IMR-90 (cell line): ENCODE measurements at regions not wholly inside any gene's neighbourhood (a gene's known extent, or its start where the extent isn't known, plus 50 kb on each side); places are given as distances from the start of the nearest gene placed in this dataset.
A peak's percentile ranks its signal among the peaks of the same experiment; 100 is the strongest.

Experiments used
- ATAC-seq: fragments of 200-7000 bp; cut with Tn5 transposase; 2 replicates; pipeline ENCODE4 v1.9.1; 2020; ENCODE audit warnings: low read depth, mild to moderate bottlenecking, moderate library complexity
- BruUV-seq: library from RNA; stranded (reverse); fragments of 400-500 nt; replicated peaks from 2 replicates; lab custom pipeline; 2021; lab: Mats Ljungman, UMichigan
- CTCF ChIA-PET: fragments of 300-600 bp; formaldehyde crosslinking; extraction: SDS; loops from one replicate; lab custom pipeline; 2021; ENCODE audit warnings: antibody characterized with exemption; lab: Yijun Ruan, JAX
- POLR2A ChIA-PET: fragments of 300-600 bp; sonication (Branson Sonifier 250); formaldehyde crosslinking; loops from one replicate; lab custom pipeline; 2022; ENCODE audit warnings: antibody characterized with exemption; ENCODE audit not compliant: unreplicated experiment; lab: Charles Lee
- DNase-seq: peaks from one replicate; pipeline ENCODE4 v3.0.0; 2013
- H2AFZ ChIP-seq: replicated peaks from 2 replicates; pipeline ENCODE3; 2013; ENCODE audit warnings: low read length, mild to moderate bottlenecking; ENCODE audit not compliant: poor library complexity
- H2AK5ac ChIP-seq: 2 replicates; pipeline ENCODE4 v1.6.1; 2013; ENCODE audit warnings: low read depth, low read length, inconsistent platforms
- H2AK9ac ChIP-seq: replicated peaks from 2 replicates; pipeline ENCODE3; 2013; ENCODE audit warnings: mild to moderate bottlenecking, low read depth, low read length, moderate library complexity; ENCODE audit not compliant: poor library complexity
- H2BK120ac ChIP-seq: 2 replicates; pipeline ENCODE4 v1.6.1; 2013; ENCODE audit warnings: low read depth, low read length, inconsistent platforms
- H2BK15ac ChIP-seq: 3 replicates; pipeline ENCODE4 v1.6.1; 2013; ENCODE audit warnings: low read depth, low read length, inconsistent platforms
- H2BK20ac ChIP-seq: 2 replicates; pipeline ENCODE4 v1.6.1; 2013; ENCODE audit warnings: low read depth, mild to moderate bottlenecking, inconsistent platforms, low read length, moderate library complexity
- H2BK5ac ChIP-seq: 2 replicates; pipeline ENCODE4 v1.6.1; 2013; ENCODE audit warnings: mild to moderate bottlenecking, low read depth, low read length, inconsistent platforms; ENCODE audit not compliant: poor library complexity, severe bottlenecking
- H3K14ac ChIP-seq: replicated peaks from 2 replicates; pipeline ENCODE4 v1.6.1; 2013; ENCODE audit warnings: low read depth, low read length, inconsistent platforms
- H3K18ac ChIP-seq: 2 replicates; pipeline ENCODE4 v1.6.1; 2013; ENCODE audit warnings: low read depth, low read length, control low read depth
- H3K23ac ChIP-seq: 2 replicates; pipeline ENCODE4 v1.6.1; 2013; ENCODE audit warnings: low read depth, low read length, inconsistent platforms
- H3K27ac ChIP-seq: 2 replicates; pipeline ENCODE4 v1.5.1; 2013; ENCODE audit warnings: mild to moderate bottlenecking, control low read depth, low read length; ENCODE audit not compliant: insufficient read depth
- H3K27me3 ChIP-seq: 2 replicates; pipeline ENCODE4 v1.6.1; 2013; ENCODE audit warnings: low read length; ENCODE audit not compliant: control insufficient read depth, insufficient read depth
- H3K36me3 ChIP-seq: 2 replicates; pipeline ENCODE4 v1.6.1; 2013; ENCODE audit warnings: low read length, mixed read lengths; ENCODE audit not compliant: control insufficient read depth, insufficient read depth
- H3K4ac ChIP-seq: 2 replicates; pipeline ENCODE4 v1.6.1; 2013; ENCODE audit warnings: low read depth, low read length, inconsistent platforms
- H3K4me1 ChIP-seq: 2 replicates; pipeline ENCODE4 v1.6.1; 2013; ENCODE audit warnings: low read length, mixed read lengths; ENCODE audit not compliant: control insufficient read depth, insufficient read depth
- H3K4me2 ChIP-seq: 2 replicates; pipeline ENCODE4 v1.6.1; 2013; ENCODE audit warnings: low read depth, mild to moderate bottlenecking, control low read depth, low read length, moderate library complexity
- H3K4me3 ChIP-seq: 2 replicates; pipeline ENCODE4 v1.5.1; 2013; ENCODE audit warnings: low read depth, mild to moderate bottlenecking, control low read depth, low read length, moderate library complexity; ENCODE audit not compliant: insufficient read depth
- H3K56ac ChIP-seq: 2 replicates; pipeline ENCODE4 v1.6.1; 2013; ENCODE audit warnings: low read length, inconsistent platforms; ENCODE audit not compliant: insufficient read depth; ENCODE audit errors: extremely low read depth
- H3K79me1 ChIP-seq, 2 experiments: 2 replicates each; pipeline ENCODE4 v1.6.1; 2013; ENCODE audit warnings: low read length in 2 of 2, inconsistent platforms in 1 of 2, low read depth in 1 of 2
- H3K9ac ChIP-seq: 2 replicates; pipeline ENCODE4 v1.6.1; 2013; ENCODE audit warnings: low read depth, low read length, control low read depth
- H3K9me1 ChIP-seq: 2 replicates; pipeline ENCODE4 v1.6.1; 2013; ENCODE audit warnings: low read length, inconsistent platforms; ENCODE audit not compliant: insufficient read depth
- H3K9me3 ChIP-seq: 2 replicates; pipeline ENCODE4 v1.6.1; 2013; ENCODE audit warnings: low read length; ENCODE audit not compliant: control insufficient read depth, insufficient read depth
- H4K20me1 ChIP-seq: 2 replicates; pipeline ENCODE4 v1.6.1; 2013; ENCODE audit warnings: low read length, inconsistent platforms; ENCODE audit not compliant: insufficient read depth
- H4K5ac ChIP-seq: 2 replicates; pipeline ENCODE4 v1.6.1; 2013; ENCODE audit warnings: mild to moderate bottlenecking, low read depth, low read length, control low read depth
- H4K8ac ChIP-seq, 2 experiments: 2 replicates each; pipeline ENCODE4 v1.6.1; 2013; ENCODE audit warnings: low read depth in 2 of 2, low read length in 2 of 2, control low read depth in 1 of 2, inconsistent platforms in 1 of 2
- H4K91ac ChIP-seq: 2 replicates; pipeline ENCODE4 v1.6.1; 2013; ENCODE audit warnings: low read depth, low read length, inconsistent platforms; ENCODE audit not compliant: insufficient read depth
- BHLHE40 ChIP-seq: fragments of 150-350 bp; IDR thresholded peaks from 2 replicates; pipeline ENCODE4 v1.6.1; 2016; ENCODE audit warnings: mild to moderate bottlenecking, low read depth, low read length
- MAFK ChIP-seq: IDR thresholded peaks from 2 replicates; pipeline ENCODE4 v1.6.1; 2012; ENCODE audit warnings: low read depth, low read length, improper control_type of control experiment
- WGBS, 2 experiments: methylation state at CpG; one replicate each; pipeline versions ENCODE4 v1.1.5 to v1.1.7; 2013; ENCODE audit warnings: missing lambda C conversion rate in 2 of 2; ENCODE audit not compliant: insufficient read length in 1 of 2; ENCODE audit errors: extremely low coverage in 2 of 2; 5-methylcytosine and 5-hydroxymethylcytosine counted together
- dilution Hi-C: fragments of 300-500 bp; cut with HindIII; formaldehyde crosslinking; loops from one replicate; pipeline ENCODE4 v1.14.3; 2018; ENCODE audit warnings: low sequenced_read_pairs; ENCODE audit not compliant: unreplicated experiment
- in situ Hi-C: fragments of 300-500 bp; cut with MboI; formaldehyde crosslinking; loops from 3 replicates; pipeline ENCODE4 v1.14.3; 2019; ENCODE audit warnings: low sequenced_read_pairs, inconsistent platforms, mixed read lengths
- intact Hi-C: fragments of 100-400 bp; cut with micrococcal nuclease; formaldehyde crosslinking; loops from 2 replicates; pipeline ENCODE4 v1.10.0; 2022

- TF ChIP-seq MAFK (peak; percentile 18; the same call in 1 of the 2 replicates), BHLHE40 (no peak)
- H3K4me1 ChIP-seq = no peaks in the 10 kb centered on the region
- H3K79me1 ChIP-seq = no peaks in the 10 kb centered on the region
- in situ Hi-C loops = no loop called here
- no peak overlapping the region for H4K8ac ChIP-seq
- POLR2A ChIA-PET = no interaction called here
- H3K4me3 ChIP-seq = no peak overlapping the region
- H2BK120ac ChIP-seq = no peak overlapping the region
- H4K20me1 ChIP-seq = no peaks in the 10 kb centered on the region
- CTCF ChIA-PET = interaction anchor here (1.6 kb wide), 1 partner anchor 11 kb away, joined by 4 read pairs; no protein-coding TSS in a partner anchor
- H2AK5ac ChIP-seq = no peak overlapping the region
- no peaks in the 10 kb centered on the region for H3K27me3 ChIP-seq
- H2BK5ac ChIP-seq = no peak overlapping the region
- no peak overlapping the region for H3K23ac ChIP-seq
- no peak overlapping the region for H2BK20ac ChIP-seq
- no TSS peak for BruUV-seq
- no peak for DNase-seq
- H3K9me3 ChIP-seq = no peaks in the 10 kb centered on the region; the same call in 1 of the 2 replicates
- no peak for ATAC-seq
- H3K14ac ChIP-seq = no peak overlapping the region
- dilution Hi-C loops = no loop called here
- H4K91ac ChIP-seq = no peak overlapping the region
- WGBS, 2 experiments = no CpG with 5 or more reads among the region's 1 CpG
- no peak overlapping the region for H3K4ac ChIP-seq
- H2AK9ac ChIP-seq = no peak overlapping the region
- H3K9me1 ChIP-seq = no peaks in the 10 kb centered on the region
- H2AFZ ChIP-seq = no peak overlapping the region
- H3K27ac ChIP-seq = no peak overlapping the region
- H3K36me3 ChIP-seq = no peaks in the 10 kb centered on the region
- no peak overlapping the region for H3K9ac ChIP-seq
- intact Hi-C loops = no loop called here
- H3K56ac ChIP-seq = no peak overlapping the region
- H4K5ac ChIP-seq = no peak overlapping the region
- no peak overlapping the region for H3K4me2 ChIP-seq
- no peak overlapping the region for H3K18ac ChIP-seq
- H2BK15ac ChIP-seq = no peak overlapping the region
Measured at GRCh38 chr6:102793752-102794151, 1400.2 kb downstream of the GRIK2 start.
